HCT116 (cell line): ENCODE measurements at regions not wholly inside any gene's neighbourhood (a gene's known extent, or its start where the extent isn't known, plus 50 kb on each side); places are given as distances from the start of the nearest gene placed in this dataset.

Source experiments
- ATAC-seq: fragments of 200-7000 bp; cut with Tn5 transposase; 2 replicates; pipeline ENCODE4 v1.9.1; 2020; ENCODE audit warnings: mild to moderate bottlenecking, moderate library complexity
- BruUV-seq: library from RNA; stranded (reverse); fragments of 400-500 nt; replicated peaks from 2 replicates; lab custom pipeline; 2021; lab: Mats Ljungman, UMichigan
- CTCF ChIA-PET: fragments of 300-600 bp; sonication (Branson Sonifier 250); formaldehyde crosslinking; loops from one replicate; lab custom pipeline; 2021; ENCODE audit warnings: antibody characterized with exemption; lab: Charles Lee
- POLR2A ChIA-PET: fragments of 300-600, 350-600 bp; sonication (Branson Sonifier 250); formaldehyde crosslinking; loops from one replicate; lab custom pipeline; 2021; ENCODE audit warnings: antibody characterized with exemption; lab: Charles Lee
- RAD21 ChIA-PET, 2 experiments: fragments of 300-600 bp; sonication (Branson Sonifier 250); formaldehyde crosslinking; loops; one replicate each; lab custom pipeline; 2023; ENCODE audit warnings: low total read pairs in 2 of 2; ENCODE audit not compliant: uncharacterized antibody in 2 of 2, unreplicated experiment in 2 of 2, low non-redundant PET in 1 of 2; lab: Charles Lee
- DNase-seq: peaks from one replicate; pipeline ENCODE4 v3.0.0-alpha.2; 2010; ENCODE audit warnings: low read depth, low spot score
- H2AFZ ChIP-seq: fragments of 200-600 bp; shearing (Covaris generic), sonication (generic); 2 replicates; pipeline ENCODE4 v1.6.1; 2017; ENCODE audit warnings: low read depth, mixed run types, mixed read lengths, antibody characterized with exemption, low read length; ENCODE audit not compliant: poor library complexity, severe bottlenecking
- H3K27ac ChIP-seq: 2 replicates; pipeline ENCODE4 v1.5.1; 2012; ENCODE audit warnings: low read depth, low read length
- H3K27me3 ChIP-seq: fragments of 200-600 bp; sonication (generic); 2 replicates; pipeline ENCODE4 v1.6.1; 2016; ENCODE audit warnings: mixed run types, low read length, mixed read lengths; ENCODE audit not compliant: insufficient read depth
- H3K36me3 ChIP-seq, 2 experiments: fragments of 200-500 bp in 1 of 2; fragments of 200-600 bp in 1 of 2; sonication (Bioruptor generic) in 1 of 2; sonication (generic) in 1 of 2; 2 replicates each; pipeline versions ENCODE4 v1.5.1 to v1.6.1; 2014 to 2016; ENCODE audit warnings: low read length in 2 of 2, inconsistent platforms in 1 of 2, mixed read lengths in 1 of 2, mixed run types in 1 of 2; ENCODE audit not compliant: insufficient read depth in 2 of 2, control insufficient read depth in 1 of 2
- H3K4me1 ChIP-seq, 2 experiments: fragments of 200-600 bp in 1 of 2; sonication (generic) in 1 of 2; 2 replicates each; pipeline versions ENCODE4 v1.5.1 to v1.6.1; 2012 to 2017; ENCODE audit warnings: low read length in 2 of 2, inconsistent platforms in 1 of 2, mild to moderate bottlenecking in 1 of 2, mixed read lengths in 1 of 2, mixed run types in 1 of 2, moderate library complexity in 1 of 2; ENCODE audit not compliant: insufficient read depth in 2 of 2, control insufficient read depth in 1 of 2
- H3K4me2 ChIP-seq: fragments of 200-600 bp; sonication (generic); 2 replicates; pipeline ENCODE4 v1.6.1; 2017; ENCODE audit warnings: mixed run types, low read length, mixed read lengths
- H3K4me3 ChIP-seq, 2 experiments: fragments of 200-600 bp in 1 of 2; sonication (generic) in 1 of 2; replicated peaks in 1 of 2; 2 replicates each; pipeline ENCODE4 v1.5.1; 2011 to 2016; ENCODE audit warnings: low read length in 2 of 2, control low read depth in 1 of 2, low read depth in 1 of 2, mild to moderate bottlenecking in 1 of 2, mixed read lengths in 1 of 2, mixed run types in 1 of 2
- H3K79me2 ChIP-seq: fragments of 200-600 bp; sonication (generic); 2 replicates; pipeline ENCODE4 v1.6.1; 2017; ENCODE audit warnings: mild to moderate bottlenecking, mixed run types, low read length, moderate library complexity, mixed read lengths; ENCODE audit not compliant: insufficient read depth
- H3K9ac ChIP-seq: fragments of 200-600 bp; sonication (generic); 2 replicates; pipeline ENCODE4 v1.6.1; 2016; ENCODE audit warnings: low read length, mixed read lengths
- H3K9me2 ChIP-seq: fragments of 200-600 bp; sonication (generic), shearing (Covaris generic); 2 replicates; pipeline ENCODE4 v1.6.1; 2017; ENCODE audit warnings: mixed run types, mild to moderate bottlenecking, moderate library complexity; ENCODE audit not compliant: insufficient read depth
- H3K9me3 ChIP-seq, 2 experiments: fragments of 200-500 bp in 1 of 2; fragments of 200-600 bp in 1 of 2; sonication (Bioruptor generic) in 1 of 2; sonication (generic) in 1 of 2; 2 replicates each; pipeline ENCODE4 v1.6.1; 2014 to 2017; ENCODE audit warnings: low read length in 2 of 2, mixed read lengths in 2 of 2, inconsistent platforms in 1 of 2, low read depth in 1 of 2, mild to moderate bottlenecking in 1 of 2, mixed run types in 1 of 2, moderate library complexity in 1 of 2; ENCODE audit not compliant: control insufficient read depth in 1 of 2, insufficient read depth in 1 of 2
- H4K20me1 ChIP-seq: fragments of 200-600 bp; sonication (generic), shearing (Covaris generic); 2 replicates; pipeline ENCODE4 v1.6.1; 2017; ENCODE audit warnings: mixed run types, mild to moderate bottlenecking, moderate library complexity; ENCODE audit not compliant: insufficient read depth
- CBX3 ChIP-seq: IDR thresholded peaks from 2 replicates; pipeline ENCODE4 v1.6.1; 2012; ENCODE audit warnings: low read depth
- CEBPB ChIP-seq: IDR thresholded peaks from 2 replicates; pipeline ENCODE4 v1.6.1; 2012; ENCODE audit warnings: low read depth
- EGR1 ChIP-seq: IDR thresholded peaks from 2 replicates; pipeline ENCODE4 v1.6.1; 2012; ENCODE audit warnings: low read depth
- ELF1 ChIP-seq: IDR thresholded peaks from 2 replicates; pipeline ENCODE4 v1.6.1; 2012; ENCODE audit warnings: low read depth, borderline replicate concordance
- EZH2 ChIP-seq: fragments of 200-600 bp; sonication (generic); IDR thresholded peaks from 2 replicates; pipeline ENCODE4 v1.6.1; 2017; ENCODE audit warnings: antibody characterized with exemption, mixed run types
- EZH2phosphoT487 ChIP-seq: fragments of 200-600 bp; IDR thresholded peaks from 2 replicates; pipeline ENCODE4 v1.6.1; 2018; ENCODE audit warnings: antibody characterized with exemption, borderline replicate concordance
- FOSL1 ChIP-seq: IDR thresholded peaks from 2 replicates; pipeline ENCODE4 v1.6.1; 2012; ENCODE audit warnings: low read depth
- JUND ChIP-seq: IDR thresholded peaks from 2 replicates; pipeline ENCODE4 v1.6.1; 2012
- POLR2A ChIP-seq: IDR thresholded peaks from 2 replicates; pipeline ENCODE4 v1.7.0; 2011; ENCODE audit warnings: borderline replicate concordance; ENCODE audit not compliant: insufficient read depth, insufficient read length; ENCODE audit errors: extremely low read depth
- POLR2AphosphoS5 ChIP-seq: IDR thresholded peaks from 2 replicates; pipeline ENCODE4 v1.6.1; 2011; ENCODE audit warnings: mild to moderate bottlenecking, low read depth, low read length, moderate library complexity
- SIN3A ChIP-seq: IDR thresholded peaks from 2 replicates; pipeline ENCODE4 v1.6.1; 2012; ENCODE audit warnings: low read depth
- SP1 ChIP-seq: IDR thresholded peaks from 2 replicates; pipeline ENCODE4 v1.6.1; 2012; ENCODE audit warnings: low read depth
- SRF ChIP-seq: IDR thresholded peaks from 2 replicates; pipeline ENCODE4 v1.6.1; 2012; ENCODE audit warnings: low read depth
- YY1 ChIP-seq: IDR thresholded peaks from 2 replicates; pipeline ENCODE4 v1.6.1; 2011; ENCODE audit warnings: low read length, low read depth, moderate library complexity, mild to moderate bottlenecking; ENCODE audit not compliant: insufficient replicate concordance; ENCODE audit errors: extremely low read depth
- ZNF274 ChIP-seq: fragments of 200-500 bp; sonication (Bioruptor generic); IDR thresholded peaks from 2 replicates; pipeline ENCODE4 v1.6.1; 2014; ENCODE audit warnings: mild to moderate bottlenecking, low read depth, low read length, inconsistent platforms
- intact Hi-C: fragments of 100-400 bp; cut with micrococcal nuclease; formaldehyde crosslinking; loops from 2 replicates; pipeline ENCODE4 v1.10.0; 2022
- TF ChIP-seq, protein P1 (sequence below): IDR thresholded peaks from 2 replicates; pipeline ENCODE4 v1.6.1; 2012; ENCODE audit warnings: low read depth
- TF ChIP-seq, protein P2 (sequence below): IDR thresholded peaks from 2 replicates; pipeline ENCODE4 v1.6.1; 2012
- TF ChIP-seq, protein P3 (sequence below): IDR thresholded peaks from 2 replicates; pipeline ENCODE4 v1.6.1; 2011; ENCODE audit warnings: mild to moderate bottlenecking, low read length, moderate library complexity; ENCODE audit not compliant: insufficient replicate concordance; ENCODE audit errors: extremely low read depth
- TF ChIP-seq, protein P4 (sequence below): IDR thresholded peaks from 2 replicates; pipeline ENCODE4 v1.6.1; 2012
- TF ChIP-seq, protein P5 (sequence below), 3 experiments: fragments of 200-600 bp in 1 of 3; sonication (generic) in 1 of 3; IDR thresholded peaks in 2 of 3; conservative IDR thresholded peaks in 1 of 3; 2 replicates each; pipeline ENCODE4 v1.5.1; 2012 to 2017; ENCODE audit warnings: low read depth in 2 of 3, low read length in 2 of 3, antibody characterized with exemption in 1 of 3, borderline replicate concordance in 1 of 3, control low read depth in 1 of 3, mild to moderate bottlenecking in 1 of 3, mixed read lengths in 1 of 3, mixed run types in 1 of 3, moderate library complexity in 1 of 3; ENCODE audit not compliant: insufficient read depth in 1 of 3

DNA sequence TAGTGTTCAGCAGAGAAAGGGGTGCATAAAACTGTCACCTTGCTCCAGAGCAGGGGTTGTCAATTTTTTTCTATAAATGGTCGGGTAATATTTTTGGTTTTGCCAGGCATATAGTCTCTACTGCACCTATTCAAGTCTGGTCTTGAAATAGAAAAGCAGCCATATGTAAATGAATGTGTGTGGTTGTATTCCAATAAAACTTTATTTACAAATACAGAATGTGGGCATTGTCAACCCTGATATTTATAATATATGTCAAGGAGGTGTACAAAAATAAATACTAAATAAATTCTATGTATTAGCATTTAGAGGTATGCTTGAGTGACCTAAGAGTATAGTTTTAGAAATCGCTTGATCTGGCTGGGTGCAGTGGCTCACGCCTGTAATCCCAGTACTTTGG, 97.6 kb upstream of the SPRY2 start:
- Histone ChIP-seq H3K79me2 (no peaks in the 10 kb centered on the region), H3K9me2 (no peaks in the 10 kb centered on the region), H3K36me3 (no peaks in the 10 kb centered on the region), H3K27me3 (no peaks in the 10 kb centered on the region), H3K4me2 (no peak overlapping the region), H3K9ac (no peak overlapping the region), H4K20me1 (no peaks in the 10 kb centered on the region), H3K27ac (no peak overlapping the region), H3K4me1 (no peaks in the 10 kb centered on the region), H3K9me3 (no peaks in the 10 kb centered on the region)
- no peak for DNase-seq
- intact Hi-C loops, result no loop called here
- ChIA-PET POLR2A (no interaction called here), RAD21 (no interaction called here), CTCF (no interaction called here)
- ATAC-seq, result no peak
- no TSS peak for BruUV-seq
- TF ChIP-seq SRF (no peak), JUND (no peak), SIN3A (no peak), CBX3 (no peak), POLR2A (no peak), FOSL1 (no peak), ZNF274 (no peak), EZH2 (no peak), POLR2AphosphoS5 (no peak), EZH2phosphoT487 (no peak), EGR1 (no peak), YY1 (no peak), SP1 (no peak), ELF1 (no peak), CEBPB (no peak)
- TF ChIP-seq, protein P1, sequence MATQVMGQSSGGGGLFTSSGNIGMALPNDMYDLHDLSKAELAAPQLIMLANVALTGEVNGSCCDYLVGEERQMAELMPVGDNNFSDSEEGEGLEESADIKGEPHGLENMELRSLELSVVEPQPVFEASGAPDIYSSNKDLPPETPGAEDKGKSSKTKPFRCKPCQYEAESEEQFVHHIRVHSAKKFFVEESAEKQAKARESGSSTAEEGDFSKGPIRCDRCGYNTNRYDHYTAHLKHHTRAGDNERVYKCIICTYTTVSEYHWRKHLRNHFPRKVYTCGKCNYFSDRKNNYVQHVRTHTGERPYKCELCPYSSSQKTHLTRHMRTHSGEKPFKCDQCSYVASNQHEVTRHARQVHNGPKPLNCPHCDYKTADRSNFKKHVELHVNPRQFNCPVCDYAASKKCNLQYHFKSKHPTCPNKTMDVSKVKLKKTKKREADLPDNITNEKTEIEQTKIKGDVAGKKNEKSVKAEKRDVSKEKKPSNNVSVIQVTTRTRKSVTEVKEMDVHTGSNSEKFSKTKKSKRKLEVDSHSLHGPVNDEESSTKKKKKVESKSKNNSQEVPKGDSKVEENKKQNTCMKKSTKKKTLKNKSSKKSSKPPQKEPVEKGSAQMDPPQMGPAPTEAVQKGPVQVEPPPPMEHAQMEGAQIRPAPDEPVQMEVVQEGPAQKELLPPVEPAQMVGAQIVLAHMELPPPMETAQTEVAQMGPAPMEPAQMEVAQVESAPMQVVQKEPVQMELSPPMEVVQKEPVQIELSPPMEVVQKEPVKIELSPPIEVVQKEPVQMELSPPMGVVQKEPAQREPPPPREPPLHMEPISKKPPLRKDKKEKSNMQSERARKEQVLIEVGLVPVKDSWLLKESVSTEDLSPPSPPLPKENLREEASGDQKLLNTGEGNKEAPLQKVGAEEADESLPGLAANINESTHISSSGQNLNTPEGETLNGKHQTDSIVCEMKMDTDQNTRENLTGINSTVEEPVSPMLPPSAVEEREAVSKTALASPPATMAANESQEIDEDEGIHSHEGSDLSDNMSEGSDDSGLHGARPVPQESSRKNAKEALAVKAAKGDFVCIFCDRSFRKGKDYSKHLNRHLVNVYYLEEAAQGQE, result no peak
- TF ChIP-seq, protein P2, sequence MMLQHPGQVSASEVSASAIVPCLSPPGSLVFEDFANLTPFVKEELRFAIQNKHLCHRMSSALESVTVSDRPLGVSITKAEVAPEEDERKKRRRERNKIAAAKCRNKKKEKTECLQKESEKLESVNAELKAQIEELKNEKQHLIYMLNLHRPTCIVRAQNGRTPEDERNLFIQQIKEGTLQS, result no peak
- TF ChIP-seq, protein P3, sequence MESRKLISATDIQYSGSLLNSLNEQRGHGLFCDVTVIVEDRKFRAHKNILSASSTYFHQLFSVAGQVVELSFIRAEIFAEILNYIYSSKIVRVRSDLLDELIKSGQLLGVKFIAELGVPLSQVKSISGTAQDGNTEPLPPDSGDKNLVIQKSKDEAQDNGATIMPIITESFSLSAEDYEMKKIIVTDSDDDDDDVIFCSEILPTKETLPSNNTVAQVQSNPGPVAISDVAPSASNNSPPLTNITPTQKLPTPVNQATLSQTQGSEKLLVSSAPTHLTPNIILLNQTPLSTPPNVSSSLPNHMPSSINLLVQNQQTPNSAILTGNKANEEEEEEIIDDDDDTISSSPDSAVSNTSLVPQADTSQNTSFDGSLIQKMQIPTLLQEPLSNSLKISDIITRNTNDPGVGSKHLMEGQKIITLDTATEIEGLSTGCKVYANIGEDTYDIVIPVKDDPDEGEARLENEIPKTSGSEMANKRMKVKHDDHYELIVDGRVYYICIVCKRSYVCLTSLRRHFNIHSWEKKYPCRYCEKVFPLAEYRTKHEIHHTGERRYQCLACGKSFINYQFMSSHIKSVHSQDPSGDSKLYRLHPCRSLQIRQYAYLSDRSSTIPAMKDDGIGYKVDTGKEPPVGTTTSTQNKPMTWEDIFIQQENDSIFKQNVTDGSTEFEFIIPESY, result no peak
- TF ChIP-seq, protein P4, sequence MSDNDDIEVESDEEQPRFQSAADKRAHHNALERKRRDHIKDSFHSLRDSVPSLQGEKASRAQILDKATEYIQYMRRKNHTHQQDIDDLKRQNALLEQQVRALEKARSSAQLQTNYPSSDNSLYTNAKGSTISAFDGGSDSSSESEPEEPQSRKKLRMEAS, result no peak
- TF ChIP-seq, protein P5, sequence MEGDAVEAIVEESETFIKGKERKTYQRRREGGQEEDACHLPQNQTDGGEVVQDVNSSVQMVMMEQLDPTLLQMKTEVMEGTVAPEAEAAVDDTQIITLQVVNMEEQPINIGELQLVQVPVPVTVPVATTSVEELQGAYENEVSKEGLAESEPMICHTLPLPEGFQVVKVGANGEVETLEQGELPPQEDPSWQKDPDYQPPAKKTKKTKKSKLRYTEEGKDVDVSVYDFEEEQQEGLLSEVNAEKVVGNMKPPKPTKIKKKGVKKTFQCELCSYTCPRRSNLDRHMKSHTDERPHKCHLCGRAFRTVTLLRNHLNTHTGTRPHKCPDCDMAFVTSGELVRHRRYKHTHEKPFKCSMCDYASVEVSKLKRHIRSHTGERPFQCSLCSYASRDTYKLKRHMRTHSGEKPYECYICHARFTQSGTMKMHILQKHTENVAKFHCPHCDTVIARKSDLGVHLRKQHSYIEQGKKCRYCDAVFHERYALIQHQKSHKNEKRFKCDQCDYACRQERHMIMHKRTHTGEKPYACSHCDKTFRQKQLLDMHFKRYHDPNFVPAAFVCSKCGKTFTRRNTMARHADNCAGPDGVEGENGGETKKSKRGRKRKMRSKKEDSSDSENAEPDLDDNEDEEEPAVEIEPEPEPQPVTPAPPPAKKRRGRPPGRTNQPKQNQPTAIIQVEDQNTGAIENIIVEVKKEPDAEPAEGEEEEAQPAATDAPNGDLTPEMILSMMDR (IDR thresholded peaks at IDR 0.05 in 2 of 3, conservative IDR thresholded peaks at IDR 0.05 in 1 of 3; ENCODE audit: borderline replicate concordance in 1 of 3, insufficient read depth in 1 of 3, low read depth in 2 of 3, low read length in 2 of 3), result no peak
- TF ChIP-seq, all 23 proteins: peak for 0
- Histone ChIP-seq H3K4me3 (no peak overlapping the region), H2AFZ (no peak overlapping the region)
